Sigmoid colon (tissue), 4 donors: ENCODE measurements at regions not wholly inside any gene's neighbourhood (a gene's known extent, or its start where the extent isn't known, plus 50 kb on each side); places are given as distances from the start of the nearest gene placed in this dataset.

Experiments
- EP300 ChIP-seq, 4 donors: sonication (generic); formaldehyde crosslinking; IDR thresholded peaks; one replicate each; pipeline ENCODE4 v1.6.1; 2017; ENCODE audit warnings: antibody characterized with exemption in 4 of 4
- POLR2A ChIP-seq, 2 donors: fragments of 450-650 bp; IDR thresholded peaks; one replicate each; pipeline ENCODE4 v1.6.1; 2016; ENCODE audit warnings: antibody characterized with exemption in 2 of 2, mild to moderate bottlenecking in 2 of 2, moderate library complexity in 2 of 2
- POLR2AphosphoS5 ChIP-seq, 4 donors: sonication (generic); formaldehyde crosslinking; IDR thresholded peaks; one replicate each; pipeline ENCODE4 v1.6.1; 2017; ENCODE audit warnings: antibody characterized with exemption in 4 of 4
- TF ChIP-seq, protein P1 (sequence below), 4 experiments: fragments of 450-650 bp in 3 of 4; fragments of 200-600 bp in 1 of 4; IDR thresholded peaks; one replicate each; pipeline ENCODE4 v1.5.1; 2016 to 2019; ENCODE audit warnings: antibody characterized with exemption in 4 of 4, mild to moderate bottlenecking in 3 of 4, moderate library complexity in 2 of 4

DNA sequence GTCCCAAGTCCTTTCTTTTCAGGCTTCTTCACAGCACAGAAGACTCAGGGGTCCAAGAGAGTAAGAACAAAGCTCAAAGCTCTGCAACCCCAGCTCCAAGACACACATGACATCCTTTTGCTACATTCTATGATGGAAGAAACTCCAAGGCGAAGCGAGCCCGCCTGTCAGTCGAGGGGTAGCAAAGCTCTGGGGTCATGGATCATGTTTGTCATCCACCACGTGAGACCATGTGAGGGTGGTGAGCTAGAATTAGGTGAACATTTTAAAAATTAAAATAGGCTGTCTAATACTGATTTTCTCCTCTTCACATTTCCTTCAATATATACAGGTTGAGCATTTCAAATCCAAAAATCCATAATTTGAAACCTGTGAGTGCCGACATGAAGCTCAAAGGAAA, 189.6 kb downstream of the TTLL2 start:
- TF ChIP-seq, protein P1, sequence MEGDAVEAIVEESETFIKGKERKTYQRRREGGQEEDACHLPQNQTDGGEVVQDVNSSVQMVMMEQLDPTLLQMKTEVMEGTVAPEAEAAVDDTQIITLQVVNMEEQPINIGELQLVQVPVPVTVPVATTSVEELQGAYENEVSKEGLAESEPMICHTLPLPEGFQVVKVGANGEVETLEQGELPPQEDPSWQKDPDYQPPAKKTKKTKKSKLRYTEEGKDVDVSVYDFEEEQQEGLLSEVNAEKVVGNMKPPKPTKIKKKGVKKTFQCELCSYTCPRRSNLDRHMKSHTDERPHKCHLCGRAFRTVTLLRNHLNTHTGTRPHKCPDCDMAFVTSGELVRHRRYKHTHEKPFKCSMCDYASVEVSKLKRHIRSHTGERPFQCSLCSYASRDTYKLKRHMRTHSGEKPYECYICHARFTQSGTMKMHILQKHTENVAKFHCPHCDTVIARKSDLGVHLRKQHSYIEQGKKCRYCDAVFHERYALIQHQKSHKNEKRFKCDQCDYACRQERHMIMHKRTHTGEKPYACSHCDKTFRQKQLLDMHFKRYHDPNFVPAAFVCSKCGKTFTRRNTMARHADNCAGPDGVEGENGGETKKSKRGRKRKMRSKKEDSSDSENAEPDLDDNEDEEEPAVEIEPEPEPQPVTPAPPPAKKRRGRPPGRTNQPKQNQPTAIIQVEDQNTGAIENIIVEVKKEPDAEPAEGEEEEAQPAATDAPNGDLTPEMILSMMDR (IDR thresholded peaks at IDR 0.05), result no peak
- TF ChIP-seq POLR2AphosphoS5 (IDR thresholded peaks at IDR 0.05) (no peak), POLR2A (IDR thresholded peaks at IDR 0.05) (no peak), EP300 (IDR thresholded peaks at IDR 0.05) (no peak)
